HG02852 (cell line): ENCODE measurements at regions not wholly inside any gene's neighbourhood (a gene's known extent, or its start where the extent isn't known, plus 50 kb on each side); places are given as distances from the start of the nearest gene placed in this dataset.
"Not testable (repeated sequence)": the region's sequence is repeated elsewhere in the genome, so short reads cannot be mapped to it uniquely, and the experiment has no call there.

ENCODE experiments used
- ATAC-seq: cut with Tn5 transposase; IDR thresholded peaks from one replicate; pipeline ENCODE4 v1.9.1; 2021; ENCODE audit warnings: mild to moderate bottlenecking, moderate library complexity; ENCODE audit not compliant: unreplicated experiment

DNA sequence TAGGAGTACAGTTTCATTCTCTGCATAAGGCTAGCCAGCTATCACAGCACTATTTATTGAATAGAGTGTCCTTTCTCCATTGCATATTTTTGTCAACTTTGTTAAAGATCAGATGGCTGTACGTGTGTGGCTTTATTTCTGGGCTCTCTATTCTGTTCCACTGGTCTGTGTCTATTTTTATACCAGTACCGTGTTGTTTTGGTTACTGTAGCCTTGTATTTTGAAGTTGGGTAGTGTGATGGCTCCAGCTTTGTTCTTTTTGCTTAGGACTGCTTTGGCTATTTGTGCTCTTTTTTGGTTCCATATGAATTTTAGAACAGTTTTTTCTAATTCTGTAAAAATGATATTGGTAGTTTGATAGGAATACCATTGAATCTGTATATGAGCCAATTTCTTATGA lies 182.1 kb upstream of the DIAPH2 start:
- no peak for ATAC-seq

DNA sequence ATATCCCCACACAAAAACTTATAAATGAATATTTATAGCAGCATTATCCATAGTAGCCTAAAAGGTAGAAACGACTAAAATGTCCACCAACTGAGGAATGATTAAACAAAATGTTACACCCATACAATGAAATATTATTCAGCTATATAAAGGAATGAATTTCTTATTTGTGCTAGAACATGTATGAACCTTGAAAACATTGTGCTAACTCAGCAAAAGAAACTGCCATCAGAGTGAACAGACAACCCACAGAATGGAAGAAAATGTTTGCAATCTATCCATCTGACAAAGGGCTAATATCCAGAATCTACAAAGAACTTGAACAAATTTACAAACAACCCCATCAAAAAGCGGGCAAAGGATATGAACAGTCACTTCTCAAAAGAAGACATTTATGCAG lies 155.3 kb upstream of the DIAPH2 start:
- ATAC-seq = not testable (repeated sequence)

DNA sequence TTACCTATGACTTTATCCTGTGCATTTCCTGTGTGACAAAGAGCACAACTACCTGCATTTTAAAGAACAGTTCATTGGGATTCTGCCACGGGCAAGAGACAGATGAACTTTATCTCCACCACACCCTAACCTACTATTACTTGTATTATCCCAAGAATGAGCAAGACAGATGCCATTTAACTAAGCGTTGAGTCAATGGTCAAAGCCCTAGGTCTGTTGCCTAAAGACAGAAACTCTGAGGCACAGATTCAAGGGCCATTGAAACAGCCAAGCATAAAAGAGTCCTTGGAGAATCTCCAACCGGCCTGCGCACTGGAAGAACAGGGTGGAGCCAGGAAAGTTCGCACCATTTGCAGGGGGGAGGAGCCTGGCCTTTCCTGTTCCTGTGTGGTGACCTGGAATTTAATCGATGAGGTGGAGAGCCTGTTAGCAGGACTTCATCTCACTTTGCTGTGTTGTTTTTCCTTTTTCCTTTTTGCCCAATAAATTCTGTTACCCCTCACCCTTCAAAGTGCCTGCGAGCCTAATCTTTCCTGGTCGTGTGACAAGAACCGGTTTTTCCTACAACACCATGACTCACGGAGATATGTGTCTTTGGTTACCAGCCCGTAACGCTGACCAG lies 146.4 kb upstream of the DIAPH2 start:
- ATAC-seq = no peak

DNA sequence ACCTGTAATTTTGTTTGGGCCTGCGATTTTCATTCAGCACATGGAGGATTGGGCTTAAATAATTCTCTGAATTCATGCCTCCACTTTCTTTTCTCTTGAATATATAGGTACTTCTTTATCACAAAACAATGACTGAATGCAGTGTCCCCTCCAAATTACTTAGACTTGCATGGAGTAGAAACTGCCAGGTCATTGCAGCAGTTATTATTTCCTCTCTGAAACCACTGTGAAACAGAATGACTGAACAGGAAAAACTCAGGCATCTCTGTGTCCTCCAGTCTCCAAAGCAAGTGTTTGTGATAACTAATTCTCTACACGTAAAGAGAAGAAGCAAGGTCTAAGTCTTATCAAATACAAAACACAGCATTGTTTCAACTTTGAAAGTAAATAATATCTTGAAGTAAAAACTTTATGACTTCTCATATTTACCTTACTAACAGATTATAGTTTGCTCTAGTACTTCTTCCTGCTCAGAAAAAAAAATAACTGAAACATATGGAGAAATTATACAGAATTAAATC lies 144.5 kb upstream of the DIAPH2 start:
- no peak for ATAC-seq

- not testable (repeated sequence) for ATAC-seq
These were observed 138.4 kb upstream of the DIAPH2 start for GRCh38 chrX:96546281-96546680.

- ATAC-seq = no peak
These were observed 133.2 kb upstream of the DIAPH2 start for GRCh38 chrX:96551322-96551872.

GRCh38 chrX:96556886-96557285 lies 127.8 kb upstream of the DIAPH2 start:
- ATAC-seq = no peak

GRCh38 chrX:96561129-96561528 lies 123.5 kb upstream of the DIAPH2 start:
- not testable (repeated sequence) for ATAC-seq

- ATAC-seq = no peak
These were observed 121.0 kb upstream of the DIAPH2 start for GRCh38 chrX:96563646-96564045.

GRCh38 chrX:96564595-96564994 lies 120.0 kb upstream of the DIAPH2 start:
- no peak for ATAC-seq

- ATAC-seq = no peak
These were observed 117.8 kb upstream of the DIAPH2 start for GRCh38 chrX:96566878-96567277.

DNA sequence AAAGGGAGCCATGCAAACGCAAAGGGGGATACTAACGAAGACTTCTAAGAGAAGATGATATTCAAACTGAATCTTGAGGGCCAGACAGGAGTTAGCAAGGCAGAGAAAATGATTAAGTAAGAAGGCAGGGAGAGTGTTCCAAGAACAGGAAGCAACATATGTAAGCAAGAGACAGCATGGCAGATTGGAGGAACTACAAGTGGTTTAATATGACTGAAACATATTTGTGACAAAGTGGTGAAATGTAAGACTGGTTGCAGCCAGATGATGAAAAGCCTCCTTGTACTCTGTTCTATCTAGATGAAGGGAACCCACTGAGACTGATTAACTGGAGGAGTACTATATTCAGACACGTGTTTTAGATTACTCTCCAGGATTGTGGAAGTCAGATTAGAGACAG lies 116.6 kb upstream of the DIAPH2 start:
- ATAC-seq = no peak

DNA sequence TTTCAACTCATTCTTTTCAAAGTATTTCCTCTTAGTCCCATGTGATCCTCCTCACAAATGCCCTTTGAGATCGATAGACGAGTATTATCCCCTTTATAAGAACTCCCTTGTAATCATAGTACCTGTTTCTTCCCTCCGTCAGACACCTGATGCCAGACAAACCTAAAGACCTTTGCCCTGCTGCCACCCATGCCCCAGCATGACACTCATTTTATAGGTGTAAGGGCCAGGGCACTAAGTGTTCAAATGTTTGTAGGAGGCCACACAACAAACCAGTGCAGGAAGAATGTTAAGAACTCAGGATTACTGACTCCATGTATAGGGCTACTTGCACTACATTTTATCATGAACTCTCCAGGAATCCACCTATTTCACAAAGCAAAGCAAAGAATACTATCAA lies 115.6 kb upstream of the DIAPH2 start:
- no peak for ATAC-seq

DNA sequence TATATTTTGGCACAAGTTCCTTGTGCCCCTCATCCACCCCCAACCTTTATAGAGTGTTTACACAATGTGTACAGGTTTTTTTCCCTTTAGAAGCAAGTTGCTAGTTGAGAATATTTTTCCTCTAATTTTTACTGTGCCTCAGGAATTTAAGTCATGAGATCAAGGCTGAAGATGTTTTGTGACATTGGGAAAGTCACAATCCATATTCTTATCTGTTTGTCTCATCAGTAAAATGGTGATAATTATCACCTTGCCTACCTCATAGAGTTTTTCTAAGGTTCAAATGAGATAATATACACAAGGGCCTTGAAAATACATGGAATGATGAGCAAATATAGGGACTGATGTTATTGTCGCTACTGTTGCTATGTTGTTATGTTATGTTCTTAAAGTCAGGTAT lies 109.6 kb upstream of the DIAPH2 start:
- no peak for ATAC-seq

GRCh38 chrX:96576368-96576767 lies 108.3 kb upstream of the DIAPH2 start:
- ATAC-seq = no peak

DNA sequence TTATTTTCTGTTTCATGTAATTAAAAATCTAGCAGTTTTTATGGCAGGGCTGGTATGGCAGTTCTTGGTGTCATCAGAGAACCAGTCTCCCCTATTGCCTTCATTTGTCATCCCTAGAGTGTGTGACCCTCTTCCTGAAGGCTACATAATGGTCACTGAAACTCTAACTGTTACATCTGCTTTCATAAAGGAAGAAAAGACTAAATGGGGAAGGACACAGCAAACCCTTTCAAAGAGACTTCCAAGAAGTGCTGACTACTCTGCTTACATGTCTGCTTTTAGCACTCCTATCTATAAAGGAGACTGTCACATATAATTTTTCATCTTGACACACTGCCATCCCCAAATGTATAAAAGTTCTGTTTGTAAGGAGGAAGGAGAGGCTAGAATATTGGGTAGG lies 105.9 kb upstream of the DIAPH2 start:
- ATAC-seq = no peak

DNA sequence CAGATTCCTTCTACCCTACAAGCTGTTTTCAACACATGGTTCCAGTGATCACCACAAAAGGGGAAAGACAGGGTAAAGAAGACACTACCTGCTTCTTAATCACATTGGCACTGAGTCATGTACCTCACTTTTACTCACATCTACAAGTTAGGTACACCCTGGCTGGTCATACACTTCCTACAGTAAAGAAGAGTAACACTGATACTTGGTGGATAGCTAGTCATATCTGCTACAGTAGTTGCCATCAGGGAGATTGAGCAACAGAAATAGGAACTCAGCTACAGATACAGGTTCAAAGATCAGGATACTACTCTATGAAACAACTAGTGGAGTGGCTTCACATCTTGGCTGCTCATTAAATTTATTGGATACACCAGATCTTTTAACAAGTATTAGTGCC lies 105.4 kb upstream of the DIAPH2 start:
- ATAC-seq = no peak

GRCh38 chrX:96590403-96590802 lies 94.2 kb upstream of the DIAPH2 start:
- no peak for ATAC-seq

GRCh38 chrX:96591421-96591820 lies 93.2 kb upstream of the DIAPH2 start:
- no peak for ATAC-seq

DNA sequence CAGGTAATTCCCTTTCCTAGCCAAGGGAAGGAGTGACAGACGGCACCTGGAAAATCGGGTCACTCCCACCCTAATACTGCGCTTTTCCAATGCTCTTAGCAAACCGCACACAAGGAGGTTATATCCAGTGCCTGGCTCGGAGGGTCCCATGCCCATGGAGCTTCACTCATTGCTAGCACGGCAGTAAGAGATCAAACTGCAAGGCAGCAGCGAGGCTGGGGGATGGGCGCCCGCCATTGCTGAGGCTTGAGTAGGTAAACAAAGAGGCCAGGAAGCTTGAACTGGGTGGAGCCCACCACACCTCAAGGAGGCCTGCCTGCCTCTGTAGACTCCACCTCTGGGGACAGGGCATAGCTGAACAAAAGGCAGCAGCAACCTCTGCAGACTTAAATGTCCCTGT lies 86.8 kb upstream of the DIAPH2 start:
- ATAC-seq = not testable (repeated sequence)

DNA sequence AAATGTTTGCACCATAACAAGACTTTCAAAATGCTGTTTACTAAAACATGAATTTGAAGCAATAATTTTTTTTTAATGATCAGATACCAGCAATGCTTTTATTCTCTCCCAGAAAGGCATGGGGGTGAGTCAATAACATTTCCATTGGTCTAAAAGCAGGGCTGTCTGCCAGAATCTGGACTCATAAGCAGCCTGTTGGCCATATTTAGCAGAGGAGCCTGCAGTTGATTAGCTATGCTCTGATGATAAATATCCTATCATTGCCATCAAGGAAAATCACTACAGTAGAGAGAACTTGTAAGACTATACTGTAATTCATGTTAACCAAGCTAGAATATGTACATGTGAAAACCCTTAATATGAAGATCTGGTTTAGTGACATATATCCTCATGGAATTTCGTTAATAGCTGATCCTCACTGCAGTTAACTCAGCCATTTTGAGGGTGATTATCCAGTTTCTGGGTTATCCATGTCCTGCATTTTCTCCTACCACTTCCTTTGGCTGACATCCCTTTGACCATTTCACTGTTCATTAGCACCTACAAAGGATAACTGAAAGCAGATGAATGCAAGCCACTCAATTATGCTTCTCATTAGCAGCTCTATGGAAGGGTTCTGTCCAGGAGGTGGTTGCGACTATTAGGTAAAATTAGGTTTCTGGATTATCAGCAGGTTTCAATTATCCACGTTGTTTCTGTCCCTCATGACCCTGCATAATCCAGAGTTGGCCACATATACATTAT lies 72.9 kb upstream of the DIAPH2 start:
- no peak for ATAC-seq

- ATAC-seq = no peak
These were observed 69.2 kb upstream of the DIAPH2 start for GRCh38 chrX:96615448-96615847.
